ENCODE measurements at regions not wholly inside any gene's neighbourhood (a gene's known extent, or its start where the extent isn't known, plus 50 kb on each side); places are given as distances from the start of the nearest gene placed in this dataset.
"Not testable (repeated sequence)": the region's sequence is repeated elsewhere in the genome, so short reads cannot be mapped to it uniquely, and the experiment has no call there.

GRCh38 chr2:144745424-144745823 lies 225.5 kb upstream of the ZEB2 start:
- DNase-seq (ENCODE audit: low read depth) = no peak

GRCh38 chr2:144738749-144739148 lies 218.8 kb upstream of the ZEB2 start:
- no peak for DNase-seq (ENCODE audit: low read depth)

- DNase-seq (ENCODE audit: low read depth) = peak; percentile 6
Measured at GRCh38 chr2:144730711-144731110, 210.8 kb upstream of the ZEB2 start.

- not testable (repeated sequence) for DNase-seq (ENCODE audit: low read depth)
Measured at GRCh38 chr2:144724460-144724859, 204.5 kb upstream of the ZEB2 start.

- no peak for DNase-seq (ENCODE audit: low read depth)
Measured at GRCh38 chr2:144718376-144718775, 198.5 kb upstream of the ZEB2 start.

GRCh38 chr2:144715992-144716391 lies 196.1 kb upstream of the ZEB2 start:
- DNase-seq (ENCODE audit: low read depth) = no peak

- DNase-seq (ENCODE audit: low read depth) = no peak
Measured at GRCh38 chr2:144713410-144713809, 193.5 kb upstream of the ZEB2 start.

- DNase-seq (ENCODE audit: low read depth) = no peak
Measured at GRCh38 chr2:144712550-144712940, 192.6 kb upstream of the ZEB2 start.

GRCh38 chr2:144711630-144712549 lies 192.0 kb upstream of the ZEB2 start:
- no peak for DNase-seq (ENCODE audit: low read depth)

GRCh38 chr2:144711084-144711483 lies 191.2 kb upstream of the ZEB2 start:
- no peak for DNase-seq (ENCODE audit: low read depth)

GRCh38 chr2:144708626-144709025 lies 188.7 kb upstream of the ZEB2 start:
- no peak for DNase-seq (ENCODE audit: low read depth)

GRCh38 chr2:144707736-144708326 lies 187.9 kb upstream of the ZEB2 start:
- no peak for DNase-seq (ENCODE audit: low read depth)

- no peak for DNase-seq (ENCODE audit: low read depth)
Measured at GRCh38 chr2:144706647-144707046, 186.7 kb upstream of the ZEB2 start.

GRCh38 chr2:144705328-144706245 lies 185.7 kb upstream of the ZEB2 start:
- peak; percentile 6 for DNase-seq (ENCODE audit: low read depth)

- no peak for DNase-seq (ENCODE audit: low read depth)
Measured at GRCh38 chr2:144704709-144705095, 184.8 kb upstream of the ZEB2 start.

GRCh38 chr2:144703852-144704708 lies 184.2 kb upstream of the ZEB2 start:
- peak; percentile 76 for DNase-seq (ENCODE audit: low read depth)

- DNase-seq (ENCODE audit: low read depth) = no peak
Measured at GRCh38 chr2:144702051-144702450, 182.1 kb upstream of the ZEB2 start.

- DNase-seq (ENCODE audit: low read depth) = no peak
Measured at GRCh38 chr2:144701259-144701658, 181.3 kb upstream of the ZEB2 start.

- no peak for DNase-seq (ENCODE audit: low read depth)
Measured at GRCh38 chr2:144698156-144698555, 178.2 kb upstream of the ZEB2 start.

GRCh38 chr2:144695657-144696056 lies 175.7 kb upstream of the ZEB2 start:
- no peak for DNase-seq (ENCODE audit: low read depth)

- no peak for DNase-seq (ENCODE audit: low read depth)
Measured at GRCh38 chr2:144694456-144694855, 174.5 kb upstream of the ZEB2 start.

GRCh38 chr2:144693179-144693578 lies 173.3 kb upstream of the ZEB2 start:
- no peak for DNase-seq (ENCODE audit: low read depth)
